Epidermal melanocyte (primary cell): ENCODE measurements at regions not wholly inside any gene's neighbourhood (a gene's known extent, or its start where the extent isn't known, plus 50 kb on each side); places are given as distances from the start of the nearest gene placed in this dataset.

Experiments
- DNase-seq: peaks from one replicate; pipeline ENCODE4 v3.0.0; 2011; ENCODE audit warnings: low spot score; ENCODE audit not compliant: insufficient read length

GRCh38 chr6:4301871-4302270, 166.5 kb upstream of the ECI2 start:
- no peak for DNase-seq

GRCh38 chr6:4300917-4301316, 165.5 kb upstream of the ECI2 start:
- DNase-seq: no peak

GRCh38 chr6:4299476-4299875, 164.1 kb upstream of the ECI2 start:
- no peak for DNase-seq

GRCh38 chr6:4297348-4297747, 162.0 kb upstream of the ECI2 start:
- DNase-seq: no peak

- no peak for DNase-seq
Observed at GRCh38 chr6:4296552-4296951, 161.2 kb upstream of the ECI2 start.

GRCh38 chr6:4295783-4296155, 160.4 kb upstream of the ECI2 start:
- no peak for DNase-seq

- DNase-seq: no peak
Observed at GRCh38 chr6:4295058-4295782, 159.8 kb upstream of the ECI2 start.

GRCh38 chr6:4294636-4295035, 159.3 kb upstream of the ECI2 start:
- DNase-seq: no peak

- DNase-seq: no peak
Observed at GRCh38 chr6:4291453-4292403, 156.4 kb upstream of the ECI2 start.

GRCh38 chr6:4289770-4290320, 154.5 kb upstream of the ECI2 start:
- no peak for DNase-seq

- DNase-seq: no peak
Observed at GRCh38 chr6:4287811-4288244, 152.5 kb upstream of the ECI2 start.

GRCh38 chr6:4287372-4287771, 152.0 kb upstream of the ECI2 start:
- DNase-seq: no peak

GRCh38 chr6:4282926-4283325, 147.6 kb upstream of the ECI2 start:
- DNase-seq: no peak

- no peak for DNase-seq
Observed at GRCh38 chr6:4281341-4282293, 146.2 kb upstream of the ECI2 start.

GRCh38 chr6:4280707-4281106, 145.3 kb upstream of the ECI2 start:
- DNase-seq: peak; percentile 62

- no peak for DNase-seq
Observed at GRCh38 chr6:4280031-4280430, 144.7 kb upstream of the ECI2 start.

GRCh38 chr6:4274382-4275082, 139.2 kb upstream of the ECI2 start:
- no peak for DNase-seq

GRCh38 chr6:4272996-4273395, 137.6 kb upstream of the ECI2 start:
- DNase-seq: no peak

GRCh38 chr6:4271761-4272470, 136.5 kb upstream of the ECI2 start:
- DNase-seq: no peak

- DNase-seq: no peak
Observed at GRCh38 chr6:4270776-4271175, 135.4 kb upstream of the ECI2 start.
